Esophagus squamous epithelium (tissue), 5 donors: ENCODE measurements at regions not wholly inside any gene's neighbourhood (a gene's known extent, or its start where the extent isn't known, plus 50 kb on each side); places are given as distances from the start of the nearest gene placed in this dataset.

ENCODE experiments used
- DNase-seq: peaks from one replicate; lab custom pipeline; 2025; lab: John Stamatoyannopoulos, UW
- H3K27ac ChIP-seq, 4 donors: fragments of 200-600 bp; sonication (generic); one replicate each; pipeline ENCODE4 v1.5.1; 2016 to 2019; ENCODE audit warnings: mild to moderate bottlenecking in 1 of 4
- H3K27me3 ChIP-seq, 4 donors: fragments of 200-600 bp; sonication (generic); 1 replicate in 3 of 4; 2 replicates in 1 of 4; pipeline versions ENCODE4 v1.5.1 to v1.6.0; 2017 to 2021; ENCODE audit warnings: antibody characterized with exemption in 1 of 4
- H3K36me3 ChIP-seq, 3 donors: fragments of 200-600 bp; sonication (generic); one replicate each; pipeline ENCODE4 v1.5.1; 2016 to 2019
- H3K4me1 ChIP-seq, 3 donors: fragments of 200-600 bp; sonication (generic); one replicate each; pipeline ENCODE4 v1.5.1; 2017 to 2019
- H3K4me3 ChIP-seq, 4 donors: fragments of 200-600 bp; sonication (generic); 1 replicate in 3 of 4; 2 replicates in 1 of 4; pipeline ENCODE4 v1.5.1; 2016 to 2019; ENCODE audit warnings: mild to moderate bottlenecking in 2 of 4, moderate library complexity in 1 of 4
- H3K9me3 ChIP-seq, 3 donors: fragments of 200-600 bp; sonication (generic); one replicate each; pipeline ENCODE4 v1.5.1; 2016 to 2019
- CTCF ChIP-seq, 6 experiments: fragments of 450-650 bp in 4 of 6; fragments of 200-600 bp in 2 of 6; sonication (generic) in 2 of 6; IDR thresholded peaks; one replicate each; pipeline ENCODE4 v1.5.1; 2016 to 2019; ENCODE audit warnings: antibody characterized with exemption in 6 of 6, mild to moderate bottlenecking in 4 of 6, moderate library complexity in 4 of 6
- POLR2A ChIP-seq, 4 donors: fragments of 450-650 bp; IDR thresholded peaks; one replicate each; pipeline ENCODE4 v1.6.1; 2017; ENCODE audit warnings: antibody characterized with exemption in 4 of 4, mild to moderate bottlenecking in 4 of 4, moderate library complexity in 3 of 4
- WGBS, 2 donors: methylation state at CpG; one replicate each; pipeline ENCODE4 v1.1.5; 2018; 5-methylcytosine and 5-hydroxymethylcytosine counted together
- intact Hi-C: fragments of 100-400 bp; cut with DNase I; formaldehyde crosslinking; loops from one replicate; pipeline ENCODE4 v1.15.0; 2022
- donor health status: DM: yes; HTN: yes; CAD: no.

GRCh38 chr6:4460586-4461475, 315.4 kb upstream of the CDYL start:
- H3K9me3 ChIP-seq: no peaks in the 10 kb centered on the region
- peaks cover 0 to 14% (median 0%) of the 10 kb centered on the region in 4 donors for H3K27me3 ChIP-seq
- no peak for TF ChIP-seq POLR2A (IDR thresholded peaks at IDR 0.05)
- no peak for TF ChIP-seq CTCF (IDR thresholded peaks at IDR 0.05)
- 20 to 34% methylated on average over 12 to 18 of the region's 21 CpGs for WGBS, 2 donors
- H3K36me3 ChIP-seq: no peaks in the 10 kb centered on the region
- H3K4me3 ChIP-seq: peak overlapping the region in 1 of 4 donors; percentile 38
- H3K27ac ChIP-seq: peak overlapping the region; percentile 8 to 80 (median 54)
- H3K4me1 ChIP-seq: peaks cover 3 to 29% (median 14%) of the 10 kb centered on the region in 3 donors
- DNase-seq: no peak
- intact Hi-C loops: no loop called here

GRCh38 chr6:4459996-4460395, 316.2 kb upstream of the CDYL start:
- H3K9me3 ChIP-seq: no peaks in the 10 kb centered on the region
- no peak for DNase-seq
- H3K27me3 ChIP-seq: peaks cover 0 to 6% (median 0%) of the 10 kb centered on the region in 4 donors
- WGBS, 2 donors: 72 to 91% methylated on average over 11 of the region's 11 CpGs
- no peaks in the 10 kb centered on the region for H3K36me3 ChIP-seq
- TF ChIP-seq CTCF (IDR thresholded peaks at IDR 0.05) (no peak), POLR2A (IDR thresholded peaks at IDR 0.05) (no peak)
- intact Hi-C loops: no loop called here
- peak overlapping the region; percentile 8 to 80 (median 54) for H3K27ac ChIP-seq
- H3K4me3 ChIP-seq: no peak overlapping the region
- peaks cover 3 to 27% (median 14%) of the 10 kb centered on the region in 3 donors for H3K4me1 ChIP-seq

- H3K4me3 ChIP-seq: no peak overlapping the region
- H3K36me3 ChIP-seq: no peaks in the 10 kb centered on the region
- no peaks in the 10 kb centered on the region for H3K9me3 ChIP-seq
- H3K4me1 ChIP-seq: peaks cover 3 to 27% (median 14%) of the 10 kb centered on the region in 3 donors
- TF ChIP-seq CTCF (IDR thresholded peaks at IDR 0.05) (no peak), POLR2A (IDR thresholded peaks at IDR 0.05) (no peak)
- H3K27ac ChIP-seq: no peak overlapping the region
- no peak for DNase-seq
- H3K27me3 ChIP-seq: no peaks in the 10 kb centered on the region
- intact Hi-C loops: no loop called here
- WGBS, 2 donors: 9 to 35% methylated on average over 2 to 3 of the region's 3 CpGs
Observed at GRCh38 chr6:4459032-4459431, 317.2 kb upstream of the CDYL start.

- WGBS, 2 donors: 86 to 94% methylated on average over 1 of the region's 1 CpG
- intact Hi-C loops: no loop called here
- no peak for DNase-seq
- no peaks in the 10 kb centered on the region for H3K27me3 ChIP-seq
- no peak overlapping the region for H3K4me3 ChIP-seq
- H3K36me3 ChIP-seq: no peaks in the 10 kb centered on the region
- TF ChIP-seq POLR2A (IDR thresholded peaks at IDR 0.05) (no peak), CTCF (IDR thresholded peaks at IDR 0.05) (no peak)
- no peak overlapping the region for H3K27ac ChIP-seq
- H3K9me3 ChIP-seq: peaks cover 0 to 8% (median 0%) of the 10 kb centered on the region in 3 donors
- no peaks in the 10 kb centered on the region for H3K4me1 ChIP-seq
Observed at GRCh38 chr6:4451718-4452117, 316.3 kb upstream of the ECI2 start.

GRCh38 chr6:4451081-4451480, 315.7 kb upstream of the ECI2 start:
- WGBS, 2 donors: 80 to 82% methylated on average over 3 of the region's 3 CpGs
- no peaks in the 10 kb centered on the region for H3K4me1 ChIP-seq
- no peak for TF ChIP-seq POLR2A (IDR thresholded peaks at IDR 0.05)
- TF ChIP-seq CTCF (IDR thresholded peaks at IDR 0.05): no peak
- DNase-seq: no peak
- no peak overlapping the region for H3K27ac ChIP-seq
- no peaks in the 10 kb centered on the region for H3K27me3 ChIP-seq
- H3K36me3 ChIP-seq: no peaks in the 10 kb centered on the region
- H3K4me3 ChIP-seq: no peak overlapping the region
- H3K9me3 ChIP-seq: peaks cover 0 to 8% (median 0%) of the 10 kb centered on the region in 3 donors
- intact Hi-C loops: no loop called here
